Activated T-helper 2 cell treated with anti-CD3 and anti-CD28 coated beads, Interferon-gamma antibody, Interleukin-2, Interleukin-4, amounts not matched to agents 10 μg/mL and 5 μg/mL and 100 μg/mL, durations not matched to agents 14 hours and 24 hours and 36 hours (primary cell): ENCODE measurements at regions not wholly inside any gene's neighbourhood (a gene's known extent, or its start where the extent isn't known, plus 50 kb on each side); places are given as distances from the start of the nearest gene placed in this dataset.

Experiments used
- DNase-seq: peaks from one replicate; pipeline ENCODE4 v3.0.0; 2021; ENCODE audit warnings: low spot score
- H3K27ac Mint-ChIP-seq: one replicate; pipeline ENCODE4 v1.8.0; 2021; ENCODE audit warnings: mixed read lengths
- H3K27me3 Mint-ChIP-seq: one replicate; pipeline ENCODE4 v1.8.0; 2021; ENCODE audit warnings: low read depth, mixed read lengths
- H3K36me3 Mint-ChIP-seq: one replicate; pipeline ENCODE4 v1.8.0; 2021; ENCODE audit warnings: low read depth, mixed read lengths
- H3K4me1 Mint-ChIP-seq: one replicate; pipeline ENCODE4 v1.8.0; 2021; ENCODE audit warnings: low read depth, mixed read lengths
- H3K4me3 Mint-ChIP-seq: one replicate; pipeline ENCODE4 v1.8.0; 2021; ENCODE audit warnings: low read depth, mild to moderate bottlenecking, moderate library complexity, mixed read lengths
- H3K9me3 Mint-ChIP-seq: one replicate; pipeline ENCODE4 v1.8.0; 2021; ENCODE audit warnings: mixed read lengths
- intact Hi-C: fragments of 100-400 bp; cut with micrococcal nuclease; formaldehyde crosslinking; loops from one replicate; pipeline ENCODE4 v1.15.1; 2023

DNA sequence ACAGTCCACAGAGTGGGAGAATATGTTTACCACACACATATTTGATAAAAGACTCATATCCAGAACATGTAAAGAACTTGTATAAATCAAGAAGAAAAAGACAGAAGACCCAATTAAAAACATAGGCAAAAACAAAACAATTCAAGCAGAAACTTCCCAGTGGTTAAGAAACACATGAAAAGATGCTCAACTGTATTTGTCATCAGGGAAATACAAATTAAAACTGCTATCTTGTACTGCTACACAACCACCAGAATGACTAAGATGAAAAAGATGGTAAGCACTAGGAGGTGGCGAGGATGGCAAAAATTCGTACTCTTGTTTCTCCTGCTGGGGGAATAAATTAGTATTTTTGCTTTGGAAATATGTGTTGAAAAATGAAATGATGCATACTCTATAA, 192.3 kb upstream of the C11orf87 start:
- Mint-ChIP-seq H3K27ac (no peak overlapping the region), H3K4me3 (no peak overlapping the region), H3K27me3 (no peaks in the 10 kb centered on the region), H3K4me1 (no peaks in the 10 kb centered on the region), H3K9me3 (no peaks in the 10 kb centered on the region), H3K36me3 (no peaks in the 10 kb centered on the region)
- intact Hi-C loops, result no loop called here
- no peak for DNase-seq

- Mint-ChIP-seq H3K4me3 (no peak overlapping the region), H3K36me3 (no peaks in the 10 kb centered on the region), H3K27ac (no peak overlapping the region), H3K27me3 (no peaks in the 10 kb centered on the region), H3K4me1 (no peaks in the 10 kb centered on the region), H3K9me3 (no peaks in the 10 kb centered on the region)
- intact Hi-C loops, result no loop called here
- DNase-seq, result no peak
Measured at GRCh38 chr11:109236188-109236587, 185.8 kb upstream of the C11orf87 start.

DNA sequence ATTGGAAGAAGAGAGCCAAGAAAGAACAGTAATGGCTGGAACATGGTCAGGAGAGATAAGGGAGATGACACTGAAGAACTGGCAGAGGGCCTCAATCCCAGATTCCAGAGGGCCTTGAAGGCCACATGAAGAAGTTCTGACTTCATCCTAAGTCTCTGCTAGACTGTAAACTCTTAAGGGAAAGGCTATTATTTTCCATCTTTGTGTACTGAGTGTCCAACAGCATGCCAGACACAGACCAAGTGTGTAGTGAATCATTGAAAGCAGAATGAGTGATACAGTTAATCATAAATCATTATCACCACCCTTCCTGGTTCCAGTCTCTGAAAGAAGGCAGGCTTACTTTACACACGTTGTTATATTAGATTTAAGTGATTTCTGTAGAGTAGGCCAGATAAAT, 185.3 kb upstream of the C11orf87 start:
- intact Hi-C loops, result no loop called here
- Mint-ChIP-seq H3K36me3 (no peaks in the 10 kb centered on the region), H3K4me3 (no peak overlapping the region), H3K4me1 (no peaks in the 10 kb centered on the region), H3K27me3 (no peaks in the 10 kb centered on the region), H3K9me3 (no peaks in the 10 kb centered on the region), H3K27ac (no peak overlapping the region)
- no peak for DNase-seq

- Mint-ChIP-seq H3K9me3 (no peaks in the 10 kb centered on the region), H3K27ac (no peak overlapping the region), H3K27me3 (no peaks in the 10 kb centered on the region), H3K4me3 (no peak overlapping the region), H3K36me3 (no peaks in the 10 kb centered on the region), H3K4me1 (no peaks in the 10 kb centered on the region)
- intact Hi-C loops, result no loop called here
- DNase-seq, result no peak
Measured at GRCh38 chr11:109237636-109238035, 184.4 kb upstream of the C11orf87 start.

DNA sequence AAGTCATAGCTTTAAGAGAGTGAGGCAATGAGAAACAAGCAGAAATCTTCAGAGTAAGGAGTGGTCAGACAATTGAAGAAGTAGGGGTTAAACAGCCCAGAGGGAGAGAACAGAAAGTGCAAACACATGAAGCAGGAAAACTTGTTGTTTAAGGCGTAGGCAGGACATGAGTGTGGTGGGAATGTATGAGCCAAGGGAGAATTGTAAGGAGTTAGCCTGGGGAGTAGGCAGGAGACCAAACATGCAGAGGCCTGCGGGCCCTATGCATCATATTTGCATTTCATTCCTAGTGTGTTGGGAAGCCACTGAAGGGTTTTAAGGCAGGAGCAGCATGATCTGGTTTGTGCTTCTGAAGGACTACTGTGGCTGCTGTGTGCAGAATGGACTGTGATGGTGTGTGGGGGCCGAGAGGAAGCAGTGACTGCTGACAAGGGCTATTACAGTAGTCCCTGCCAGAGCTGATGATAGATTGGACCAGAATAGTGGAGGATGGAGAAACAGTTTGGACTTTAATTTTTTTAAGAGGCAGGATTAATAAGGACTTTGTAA, 179.9 kb upstream of the C11orf87 start:
- Mint-ChIP-seq H3K9me3 (no peaks in the 10 kb centered on the region), H3K27me3 (no peaks in the 10 kb centered on the region), H3K4me3 (no peak overlapping the region), H3K4me1 (no peaks in the 10 kb centered on the region), H3K36me3 (no peaks in the 10 kb centered on the region), H3K27ac (no peak overlapping the region)
- intact Hi-C loops, result no loop called here
- no peak for DNase-seq

GRCh38 chr11:109247071-109247470, 174.9 kb upstream of the C11orf87 start:
- Mint-ChIP-seq H3K36me3 (no peaks in the 10 kb centered on the region), H3K9me3 (no peaks in the 10 kb centered on the region)
- intact Hi-C loops, result no loop called here

GRCh38 chr11:109249597-109249996, 172.4 kb upstream of the C11orf87 start:
- intact Hi-C loops, result no loop called here
- Mint-ChIP-seq H3K4me1 (no peaks in the 10 kb centered on the region), H3K36me3 (no peaks in the 10 kb centered on the region), H3K27me3 (no peaks in the 10 kb centered on the region), H3K9me3 (no peaks in the 10 kb centered on the region), H3K4me3 (no peak overlapping the region), H3K27ac (no peak overlapping the region)
- DNase-seq, result no peak

More at GRCh38 chr11:109247071-109247470, 174.9 kb upstream of the C11orf87 start:
- H3K4me3 Mint-ChIP-seq, result no peak overlapping the region
- H3K27me3 Mint-ChIP-seq, result no peaks in the 10 kb centered on the region
- H3K27ac Mint-ChIP-seq, result no peak overlapping the region
- H3K4me1 Mint-ChIP-seq, result no peaks in the 10 kb centered on the region
- no peak for DNase-seq

DNA sequence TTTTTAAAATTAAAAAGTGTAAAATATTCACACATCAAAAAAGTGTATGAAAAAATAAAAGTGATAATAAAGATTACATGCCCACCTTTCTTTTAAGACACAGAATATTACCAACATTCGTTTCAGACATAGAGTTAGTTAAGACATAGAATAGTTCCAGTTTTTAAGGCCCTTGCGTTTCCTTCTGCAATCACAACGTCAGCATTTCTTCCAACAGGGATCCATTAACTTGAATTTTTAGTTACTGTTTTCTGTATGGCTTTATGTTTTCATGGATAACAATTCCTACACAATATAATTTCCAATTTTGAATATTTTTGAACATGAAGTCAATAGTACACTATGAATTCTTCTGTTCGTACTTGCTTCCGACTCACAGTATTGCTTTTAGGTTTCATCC, 170.8 kb upstream of the C11orf87 start:
- Mint-ChIP-seq H3K4me3 (no peak overlapping the region), H3K4me1 (no peaks in the 10 kb centered on the region), H3K9me3 (no peaks in the 10 kb centered on the region), H3K27me3 (no peaks in the 10 kb centered on the region), H3K36me3 (no peaks in the 10 kb centered on the region), H3K27ac (no peak overlapping the region)
- no peak for DNase-seq
- intact Hi-C loops, result no loop called here

DNA sequence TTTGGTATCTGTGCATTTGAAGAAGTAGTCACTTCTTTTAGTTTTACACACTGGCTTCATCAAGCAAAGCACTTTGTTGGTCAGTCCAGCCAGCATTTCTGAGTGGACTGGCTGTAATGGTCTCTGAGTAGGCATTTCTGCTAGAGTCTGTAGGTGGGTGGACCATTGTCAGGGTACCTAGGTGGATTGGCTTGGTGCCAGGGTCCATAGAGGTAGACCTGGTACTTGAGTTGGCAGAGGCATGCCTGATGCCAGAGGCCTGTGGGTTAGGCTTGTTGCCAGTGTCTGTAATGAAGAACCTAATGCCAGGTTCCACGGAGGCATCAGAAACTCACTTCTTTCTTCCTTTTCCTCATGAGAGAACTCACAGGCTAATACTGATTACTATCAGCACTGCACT, 157.9 kb upstream of the C11orf87 start:
- Mint-ChIP-seq H3K36me3 (no peaks in the 10 kb centered on the region), H3K27me3 (no peaks in the 10 kb centered on the region), H3K9me3 (peaks cover 25% of the 10 kb centered on the region), H3K4me3 (no peak overlapping the region), H3K4me1 (no peaks in the 10 kb centered on the region), H3K27ac (no peak overlapping the region)
- no peak for DNase-seq
- intact Hi-C loops, result no loop called here

- intact Hi-C loops, result no loop called here
- H3K27ac Mint-ChIP-seq, result no peak overlapping the region
- peaks cover 30% of the 10 kb centered on the region for H3K9me3 Mint-ChIP-seq
- no peak for DNase-seq
- H3K4me3 Mint-ChIP-seq, result no peak overlapping the region
- H3K36me3 Mint-ChIP-seq, result no peaks in the 10 kb centered on the region
- no peaks in the 10 kb centered on the region for H3K27me3 Mint-ChIP-seq
- H3K4me1 Mint-ChIP-seq, result no peaks in the 10 kb centered on the region
Measured at GRCh38 chr11:109267293-109268095, 154.5 kb upstream of the C11orf87 start.

DNA sequence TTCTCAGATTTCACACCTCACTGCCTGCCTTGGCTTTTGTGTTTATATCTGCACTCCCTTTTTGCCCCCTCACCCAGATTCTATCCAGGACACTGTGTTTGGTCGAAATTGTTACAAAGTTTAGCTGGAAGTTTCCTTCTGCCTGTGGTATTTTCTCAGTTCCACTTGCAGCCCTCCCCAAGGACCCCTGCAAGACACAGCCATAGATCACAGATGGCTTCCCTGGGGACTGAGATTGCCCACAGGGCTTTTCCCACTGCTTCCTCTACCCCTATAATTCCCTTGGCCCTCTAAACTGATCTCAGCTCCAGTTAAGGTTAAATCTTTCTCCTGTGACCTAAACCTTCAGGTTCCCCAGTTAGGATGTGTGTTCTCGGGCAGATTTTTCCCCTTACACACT, 146.1 kb upstream of the C11orf87 start:
- Mint-ChIP-seq H3K27ac (no peak overlapping the region), H3K27me3 (no peaks in the 10 kb centered on the region), H3K9me3 (peaks cover 26% of the 10 kb centered on the region), H3K36me3 (no peaks in the 10 kb centered on the region), H3K4me1 (peaks cover 4% of the 10 kb centered on the region), H3K4me3 (no peak overlapping the region)
- intact Hi-C loops, result no loop called here
- no peak for DNase-seq

DNA sequence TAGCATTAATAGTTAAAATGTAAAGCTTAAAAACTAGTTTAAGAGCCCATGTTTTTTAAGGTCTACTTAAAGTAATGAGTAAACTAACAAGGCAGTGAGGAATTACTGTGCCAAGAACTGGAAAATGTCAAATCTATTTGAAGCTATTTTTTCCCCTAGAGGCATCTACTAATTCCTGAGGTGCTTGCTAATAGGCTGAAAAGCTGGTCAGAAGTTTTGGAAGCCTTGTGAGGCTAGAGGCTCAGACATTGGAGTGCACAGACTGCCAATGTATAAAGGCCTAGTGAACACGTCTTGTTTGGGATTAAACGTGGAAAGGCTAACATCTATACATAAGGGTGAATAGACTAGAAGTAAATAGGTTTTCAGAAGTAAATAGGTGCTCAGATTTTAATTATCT, 136.5 kb upstream of the C11orf87 start:
- intact Hi-C loops, result no loop called here
- Mint-ChIP-seq H3K36me3 (no peaks in the 10 kb centered on the region), H3K9me3 (peaks cover 11% of the 10 kb centered on the region), H3K4me3 (no peak overlapping the region), H3K27me3 (no peaks in the 10 kb centered on the region), H3K27ac (no peak overlapping the region), H3K4me1 (no peaks in the 10 kb centered on the region)
- no peak for DNase-seq

- intact Hi-C loops, result no loop called here
- Mint-ChIP-seq H3K36me3 (no peaks in the 10 kb centered on the region), H3K9me3 (no peaks in the 10 kb centered on the region), H3K27me3 (no peaks in the 10 kb centered on the region), H3K4me1 (no peaks in the 10 kb centered on the region), H3K4me3 (no peak overlapping the region), H3K27ac (no peak overlapping the region)
- DNase-seq, result no peak
Measured at GRCh38 chr11:109291553-109291952, 130.4 kb upstream of the C11orf87 start.
